Lung (tissue), 11 donors: ENCODE measurements at regions not wholly inside any gene's neighbourhood (a gene's known extent, or its start where the extent isn't known, plus 50 kb on each side); places are given as distances from the start of the nearest gene placed in this dataset.

Experiments used
- ATAC-seq: fragments of 200-7000 bp; cut with Tn5 transposase; one replicate; pipeline ENCODE4 v1.9.1; 2020; ENCODE audit warnings: moderate number of reproducible peaks; ENCODE audit not compliant: insufficient read depth, low FRiP score
- DNase-seq, 3 donors: peaks; one replicate each; pipeline ENCODE4 v3.0.0-alpha.2; 2013 to 2017
- H3K27ac ChIP-seq, 2 donors: one replicate each; pipeline ENCODE4 v1.5.1; 2013; ENCODE audit warnings: mild to moderate bottlenecking in 2 of 2, moderate library complexity in 2 of 2, control low read depth in 1 of 2, inconsistent platforms in 1 of 2, low read depth in 1 of 2, low read length in 1 of 2
- H3K27me3 ChIP-seq, 3 donors: one replicate each; pipeline ENCODE4 v1.5.1; 2013; ENCODE audit warnings: low read length in 2 of 3; ENCODE audit not compliant: control insufficient read depth in 3 of 3, insufficient read depth in 3 of 3
- H3K36me3 ChIP-seq, 4 donors: one replicate each; pipeline ENCODE4 v1.5.1; 2013; ENCODE audit warnings: low read length in 4 of 4, mild to moderate bottlenecking in 1 of 4, moderate library complexity in 1 of 4; ENCODE audit not compliant: control insufficient read depth in 4 of 4, insufficient read depth in 4 of 4
- H3K4me1 ChIP-seq, 5 donors: one replicate each; pipeline ENCODE4 v1.5.1; 2013; ENCODE audit warnings: low read length in 5 of 5, mild to moderate bottlenecking in 2 of 5, moderate library complexity in 1 of 5; ENCODE audit not compliant: control insufficient read depth in 5 of 5, insufficient read depth in 5 of 5
- H3K4me3 ChIP-seq: one replicate; pipeline ENCODE4 v1.5.1; 2013; ENCODE audit warnings: mild to moderate bottlenecking, control low read depth, moderate library complexity
- H3K9ac ChIP-seq, 2 donors: one replicate each; pipeline ENCODE4 v1.5.1; 2013; ENCODE audit warnings: low read length in 2 of 2, control low read depth in 1 of 2; ENCODE audit not compliant: insufficient read depth in 1 of 2
- H3K9me3 ChIP-seq, 4 donors: one replicate each; pipeline ENCODE4 v1.5.1; 2013; ENCODE audit warnings: low read length in 3 of 4, mild to moderate bottlenecking in 1 of 4, moderate library complexity in 1 of 4; ENCODE audit not compliant: control insufficient read depth in 4 of 4, insufficient read depth in 3 of 4
- WGBS, 2 donors: extraction: QIAGEN DNeasy Blood & Tissue Kit; methylation state at CpG; one replicate each; pipeline ENCODE4 v1.1.7; 2013; 5-methylcytosine and 5-hydroxymethylcytosine counted together
- TF ChIP-seq, protein P1 (sequence below): IDR thresholded peaks from 2 replicates; pipeline ENCODE4 v1.5.1; 2012; ENCODE audit warnings: mild to moderate bottlenecking; ENCODE audit errors: control extremely low read depth, extremely low read depth
- donor health status: control.
- donor health status: control.
- donor health status: Bipolar disorder and iron deficiency.
- donor health status: healthy.
- donor health status: DM: yes; HTN: yes; CAD: no.

DNA sequence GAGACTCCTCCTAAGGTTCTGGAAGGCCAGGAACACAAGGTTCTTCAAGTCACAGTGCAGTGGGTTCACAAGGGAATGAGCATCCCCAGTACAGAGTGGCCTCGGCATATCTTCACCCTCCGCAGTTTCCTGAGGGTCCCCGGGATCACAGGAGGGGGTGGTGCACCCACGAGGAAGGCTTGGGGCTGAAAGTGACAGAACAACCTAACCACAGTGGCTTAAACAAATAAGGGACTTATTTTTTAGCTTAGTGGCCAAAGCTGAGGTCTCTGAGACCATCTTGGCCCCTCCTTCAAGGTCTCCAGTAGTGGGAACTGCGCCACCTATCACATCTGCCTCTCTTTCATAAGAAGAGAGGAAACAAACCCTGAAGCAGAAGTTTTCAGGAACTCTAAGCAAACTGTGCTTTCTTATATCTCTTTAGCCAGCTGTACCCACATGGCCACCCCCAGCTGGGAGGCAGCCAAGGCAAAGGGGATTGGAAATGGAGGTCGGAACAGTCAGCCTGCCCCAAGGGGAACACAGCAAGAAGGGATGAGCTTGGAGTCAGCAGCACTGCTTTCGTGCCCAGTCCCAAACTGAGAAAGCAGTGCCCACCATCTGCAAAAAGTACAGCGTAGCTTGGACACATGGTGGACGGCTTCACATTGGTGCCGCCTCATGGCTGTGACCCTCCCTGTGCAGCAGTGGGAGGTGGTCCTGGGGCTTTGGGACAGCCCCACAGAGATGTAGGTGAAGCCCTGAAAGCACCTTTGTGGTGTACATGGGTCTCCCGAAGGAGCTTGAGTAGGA lies 260.0 kb upstream of the ID2 start:
- no peak for ATAC-seq
- TF ChIP-seq, protein P1, sequence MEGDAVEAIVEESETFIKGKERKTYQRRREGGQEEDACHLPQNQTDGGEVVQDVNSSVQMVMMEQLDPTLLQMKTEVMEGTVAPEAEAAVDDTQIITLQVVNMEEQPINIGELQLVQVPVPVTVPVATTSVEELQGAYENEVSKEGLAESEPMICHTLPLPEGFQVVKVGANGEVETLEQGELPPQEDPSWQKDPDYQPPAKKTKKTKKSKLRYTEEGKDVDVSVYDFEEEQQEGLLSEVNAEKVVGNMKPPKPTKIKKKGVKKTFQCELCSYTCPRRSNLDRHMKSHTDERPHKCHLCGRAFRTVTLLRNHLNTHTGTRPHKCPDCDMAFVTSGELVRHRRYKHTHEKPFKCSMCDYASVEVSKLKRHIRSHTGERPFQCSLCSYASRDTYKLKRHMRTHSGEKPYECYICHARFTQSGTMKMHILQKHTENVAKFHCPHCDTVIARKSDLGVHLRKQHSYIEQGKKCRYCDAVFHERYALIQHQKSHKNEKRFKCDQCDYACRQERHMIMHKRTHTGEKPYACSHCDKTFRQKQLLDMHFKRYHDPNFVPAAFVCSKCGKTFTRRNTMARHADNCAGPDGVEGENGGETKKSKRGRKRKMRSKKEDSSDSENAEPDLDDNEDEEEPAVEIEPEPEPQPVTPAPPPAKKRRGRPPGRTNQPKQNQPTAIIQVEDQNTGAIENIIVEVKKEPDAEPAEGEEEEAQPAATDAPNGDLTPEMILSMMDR: no peak
- H3K27ac ChIP-seq: no peak overlapping the region
- no peaks in the 10 kb centered on the region for H3K9me3 ChIP-seq
- no peak overlapping the region for H3K4me3 ChIP-seq
- WGBS, 2 donors: 74 to 81% methylated on average over 11 of the region's 11 CpGs
- H3K9ac ChIP-seq: no peak overlapping the region
- H3K4me1 ChIP-seq: peaks cover 0 to 5% (median 0%) of the 10 kb centered on the region in 5 donors
- DNase-seq: peak in 1 of 3 donors; percentile 20
- H3K27me3 ChIP-seq: no peaks in the 10 kb centered on the region
- H3K36me3 ChIP-seq: no peaks in the 10 kb centered on the region

DNA sequence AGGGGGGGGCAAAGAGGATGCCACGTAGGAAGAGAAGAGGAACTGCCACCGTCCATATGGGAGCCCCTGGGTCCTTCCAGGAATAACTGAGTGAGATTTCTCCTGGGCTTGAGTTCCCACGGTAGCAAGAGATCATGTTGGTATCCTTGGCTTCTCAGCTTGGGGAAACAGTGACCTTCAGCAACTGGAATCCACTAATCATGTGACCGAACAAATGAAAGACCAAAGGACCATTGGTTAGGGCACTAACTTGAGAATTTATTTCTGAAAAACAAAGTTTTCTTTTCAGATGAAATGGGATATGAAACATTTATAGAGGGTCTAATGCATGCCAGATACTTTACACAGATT lies 259.4 kb upstream of the ID2 start:
- no peak overlapping the region for H3K4me3 ChIP-seq
- ATAC-seq (no peak), DNase-seq (no peak)
- no peaks in the 10 kb centered on the region for H3K36me3 ChIP-seq
- peaks cover 0 to 2% (median 0%) of the 10 kb centered on the region in 5 donors for H3K4me1 ChIP-seq
- no peak overlapping the region for H3K9ac ChIP-seq
- WGBS, 2 donors: 75 to 78% methylated on average over 4 of the region's 4 CpGs
- no peaks in the 10 kb centered on the region for H3K9me3 ChIP-seq
- no peaks in the 10 kb centered on the region for H3K27me3 ChIP-seq
- H3K27ac ChIP-seq: no peak overlapping the region
- TF ChIP-seq, protein P1: no peak

DNA sequence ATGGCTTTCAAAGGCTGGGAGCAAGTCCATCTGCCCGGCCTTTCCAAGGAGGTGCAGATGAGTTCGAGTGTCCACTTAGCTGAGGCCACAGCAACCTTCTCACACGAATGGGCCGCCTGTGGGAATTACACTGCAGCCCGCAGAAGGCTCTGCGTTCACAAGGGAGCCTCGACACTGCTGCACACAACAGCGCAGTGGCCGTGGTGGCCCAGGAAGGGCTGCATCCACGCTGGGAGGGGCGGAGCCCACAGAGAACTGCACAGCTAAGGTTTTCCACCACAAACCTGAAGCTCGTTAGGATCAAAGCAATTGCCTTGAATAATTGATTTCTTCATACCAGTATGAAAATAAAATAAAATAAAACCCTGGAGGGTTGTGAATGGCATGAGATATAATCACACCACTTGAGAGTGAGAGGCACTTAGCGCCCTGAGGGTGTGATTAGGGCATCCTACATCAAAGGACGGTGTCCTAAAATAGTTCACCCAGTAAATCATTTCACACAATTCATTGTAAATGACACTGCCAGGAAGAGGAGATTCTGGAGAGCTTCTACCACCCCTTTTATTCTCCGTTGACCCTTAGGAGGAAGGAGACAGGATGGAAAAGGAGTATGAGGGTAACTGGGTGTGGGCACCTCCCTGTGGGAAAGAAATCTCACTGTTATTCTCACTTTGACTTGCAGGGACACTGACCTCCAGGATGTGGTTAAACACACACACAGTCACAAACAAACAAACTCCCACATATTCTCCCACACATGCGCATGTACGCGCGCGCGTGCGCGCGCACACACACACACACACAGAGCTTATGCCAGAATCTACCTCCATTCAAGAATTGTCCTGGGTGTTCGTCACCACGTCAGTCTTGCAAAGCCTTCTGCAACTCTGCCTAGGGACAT lies 256.6 kb upstream of the ID2 start:
- peaks cover 0 to 2% (median 0%) of the 10 kb centered on the region in 5 donors for H3K4me1 ChIP-seq
- WGBS, 2 donors: 79 to 90% methylated on average over 26 of the region's 26 CpGs
- ATAC-seq: peak; percentile 47
- H3K27ac ChIP-seq: no peak overlapping the region
- H3K9ac ChIP-seq: no peak overlapping the region
- H3K36me3 ChIP-seq: no peaks in the 10 kb centered on the region
- TF ChIP-seq, protein P1: no peak
- peak in 1 of 3 donors; percentile 34 for DNase-seq
- H3K4me3 ChIP-seq: no peak overlapping the region
- H3K9me3 ChIP-seq: no peaks in the 10 kb centered on the region
- H3K27me3 ChIP-seq: no peaks in the 10 kb centered on the region
